Stimulated activated CD4-positive, alpha-beta T cell treated with anti-CD3 and anti-CD28 coated beads, Interleukin-12 subunit alpha, Interleukin-12 subunit beta, amount 100 ng/mL, for 24 hours (primary cell): ENCODE measurements at regions not wholly inside any gene's neighbourhood (a gene's known extent, or its start where the extent isn't known, plus 50 kb on each side); places are given as distances from the start of the nearest gene placed in this dataset.
"Not testable (repeated sequence)": the region's sequence is repeated elsewhere in the genome, so short reads cannot be mapped to it uniquely, and the experiment has no call there.

ENCODE experiments used
- DNase-seq, 2 experiments: peaks; one replicate each; pipeline ENCODE4 v3.0.0-alpha.2; 2020; ENCODE audit warnings: low read depth in 2 of 2

- no peak for DNase-seq
Measured at GRCh38 chr20:48490961-48491831, 336.6 kb downstream of the PREX1 start.

DNA sequence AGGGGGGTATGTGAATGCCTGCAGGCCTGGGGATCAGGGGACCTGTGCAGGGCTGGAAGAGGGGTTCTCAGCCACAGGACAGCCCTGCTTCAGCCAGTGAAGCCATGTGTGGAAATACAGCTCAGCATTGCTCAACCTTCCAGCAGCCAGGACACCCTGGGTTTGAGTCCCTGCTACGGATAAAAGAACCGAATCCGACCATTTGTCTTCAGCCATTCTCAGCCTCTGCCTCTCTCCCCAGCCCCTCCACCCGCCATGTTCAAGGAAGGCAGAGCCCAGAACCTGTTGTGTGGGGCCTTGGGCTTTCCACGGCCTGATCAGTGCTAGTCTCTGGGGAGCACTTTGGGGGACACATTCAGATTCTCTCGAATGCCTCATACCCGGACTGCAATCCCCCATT lies 337.5 kb downstream of the PREX1 start:
- DNase-seq, result not testable (repeated sequence)

GRCh38 chr20:48489656-48490055 lies 338.1 kb downstream of the PREX1 start:
- no peak for DNase-seq

DNA sequence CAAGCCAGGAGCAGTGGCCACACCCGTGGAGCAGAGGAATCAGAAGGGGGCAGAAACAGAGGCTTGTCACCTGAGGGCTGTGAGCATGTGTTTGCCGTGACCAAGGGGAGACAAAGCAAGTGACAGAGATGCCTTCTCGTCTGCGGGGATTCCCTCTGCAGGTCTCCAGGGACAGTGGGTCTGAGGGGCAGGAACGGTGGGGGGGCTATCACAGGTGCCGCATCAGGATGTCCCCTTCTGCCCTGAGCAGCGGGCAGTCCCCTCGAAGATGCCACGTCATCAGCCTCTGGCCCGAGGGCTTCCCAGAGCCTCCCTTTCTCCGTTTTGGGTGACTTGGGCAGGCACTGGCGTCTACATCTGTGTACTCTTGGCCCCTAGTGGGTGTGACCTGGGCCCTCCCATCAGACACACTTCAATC lies 338.7 kb downstream of the PREX1 start:
- no peak for DNase-seq

DNA sequence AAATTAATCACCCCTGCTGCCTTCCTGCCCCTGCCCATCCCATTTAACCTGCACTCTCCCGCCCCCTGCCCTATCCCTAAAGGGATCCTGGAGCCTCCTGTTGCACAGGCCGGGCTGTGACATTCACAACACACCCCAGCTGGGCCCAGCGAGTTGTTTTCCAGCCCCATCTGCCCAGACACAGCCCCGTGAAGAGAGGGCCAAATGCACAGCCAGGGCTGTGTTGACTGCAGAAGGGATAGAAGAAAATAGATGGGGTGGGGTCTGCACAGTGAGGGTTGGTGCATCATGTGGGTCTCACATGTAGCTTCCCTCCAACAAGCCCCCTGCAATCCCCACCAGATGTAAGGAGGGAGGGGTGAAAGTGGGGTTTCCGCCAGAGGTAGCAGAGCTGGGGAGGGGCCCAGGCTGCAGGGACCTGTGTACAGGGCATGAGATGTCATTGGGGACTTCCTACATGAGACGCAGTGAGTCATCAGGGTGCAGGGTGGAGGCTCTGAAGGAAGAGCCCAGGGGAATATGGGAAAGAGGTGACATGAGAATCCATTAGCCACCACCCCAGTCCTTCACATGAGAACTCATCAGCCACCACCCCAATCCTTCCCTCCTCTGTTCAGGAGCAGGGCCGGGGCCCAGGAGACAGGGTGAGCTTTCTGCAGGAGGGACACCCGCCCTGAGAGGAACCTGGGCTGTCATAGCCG lies 339.3 kb downstream of the PREX1 start:
- DNase-seq, result not testable (repeated sequence)

DNA sequence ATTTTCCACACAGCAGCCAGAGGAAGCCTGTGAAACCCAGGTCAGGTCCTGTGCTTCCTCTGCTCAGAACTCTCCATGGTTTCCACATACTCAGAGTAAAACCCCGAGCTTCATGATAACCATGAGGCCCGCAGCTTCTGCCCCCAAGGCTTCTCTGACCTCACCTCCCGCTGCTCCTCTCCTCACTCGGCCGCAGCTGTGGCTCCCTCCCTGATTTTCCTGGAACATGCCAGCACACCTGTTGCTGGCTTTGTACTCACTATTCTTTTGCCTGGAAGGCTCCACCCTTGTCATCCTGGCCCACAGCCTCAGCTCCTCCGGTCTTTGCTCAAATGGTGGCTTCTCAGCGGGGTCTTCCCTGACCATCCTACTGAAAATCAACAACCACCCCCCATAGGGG lies 341.7 kb downstream of the PREX1 start:
- DNase-seq, result no peak

GRCh38 chr20:48485153-48485552 lies 342.6 kb downstream of the PREX1 start:
- not testable (repeated sequence) for DNase-seq

- no peak for DNase-seq
Measured at GRCh38 chr20:48483334-48484066, 344.3 kb downstream of the PREX1 start.

GRCh38 chr20:48482790-48483189 lies 345.0 kb downstream of the PREX1 start:
- DNase-seq, result no peak

GRCh38 chr20:48480216-48480772 lies 347.5 kb downstream of the PREX1 start:
- no peak for DNase-seq

DNA sequence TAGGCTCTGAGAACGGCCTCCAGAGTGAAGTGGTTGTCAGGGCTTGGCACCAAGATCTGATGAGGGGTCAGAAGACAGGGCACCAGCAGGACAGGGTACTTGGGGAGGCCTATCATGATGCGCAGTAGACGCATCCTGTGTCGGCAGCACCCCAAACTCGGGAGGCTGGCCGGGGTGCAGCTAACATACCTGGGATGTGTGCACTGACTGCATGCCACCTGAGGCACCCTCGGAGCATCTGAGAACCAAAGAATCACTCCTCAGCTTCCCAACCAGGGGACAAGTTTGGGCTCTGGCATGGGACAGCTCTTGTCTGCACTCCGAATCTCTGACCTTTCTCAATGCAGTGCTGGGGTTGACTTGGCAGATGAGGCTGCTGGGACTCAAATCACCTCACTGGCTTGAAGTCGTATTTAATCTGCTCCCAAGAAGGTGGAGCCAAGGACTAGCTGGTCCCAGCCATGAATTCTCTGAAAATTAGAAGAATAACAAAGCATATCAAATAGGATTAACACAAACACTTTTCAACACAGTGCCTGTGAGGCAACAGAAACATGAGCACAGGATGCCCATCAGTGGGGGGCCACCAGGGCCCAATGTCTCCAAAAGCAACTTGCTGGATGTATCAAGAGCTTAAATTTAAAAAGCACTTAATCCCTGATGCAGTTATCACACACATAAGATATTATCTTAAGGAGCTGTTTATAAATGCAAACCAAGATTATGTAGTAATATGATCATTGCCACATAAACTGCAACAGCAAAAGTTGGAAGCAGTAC lies 348.8 kb downstream of the PREX1 start:
- DNase-seq, result no peak

DNA sequence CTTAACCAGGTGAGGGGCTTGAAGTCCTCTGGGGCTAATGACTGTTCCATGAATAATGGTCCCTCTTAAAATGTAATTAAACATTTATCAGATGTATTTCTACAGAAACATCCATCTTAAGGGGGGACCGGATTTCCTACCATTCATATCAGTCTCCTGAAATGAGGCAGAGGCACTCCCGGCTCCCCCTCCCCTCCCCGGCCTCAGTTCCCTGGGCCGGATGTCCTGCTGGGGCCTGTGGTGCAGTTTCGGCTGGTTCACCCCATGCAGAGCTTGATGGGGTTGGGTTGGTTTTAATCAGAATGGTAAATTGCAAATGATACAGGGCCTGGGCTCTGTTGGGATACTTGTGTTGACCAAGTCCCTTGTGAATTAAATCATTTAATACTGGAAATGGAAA lies 349.4 kb downstream of the PREX1 start:
- no peak for DNase-seq

DNA sequence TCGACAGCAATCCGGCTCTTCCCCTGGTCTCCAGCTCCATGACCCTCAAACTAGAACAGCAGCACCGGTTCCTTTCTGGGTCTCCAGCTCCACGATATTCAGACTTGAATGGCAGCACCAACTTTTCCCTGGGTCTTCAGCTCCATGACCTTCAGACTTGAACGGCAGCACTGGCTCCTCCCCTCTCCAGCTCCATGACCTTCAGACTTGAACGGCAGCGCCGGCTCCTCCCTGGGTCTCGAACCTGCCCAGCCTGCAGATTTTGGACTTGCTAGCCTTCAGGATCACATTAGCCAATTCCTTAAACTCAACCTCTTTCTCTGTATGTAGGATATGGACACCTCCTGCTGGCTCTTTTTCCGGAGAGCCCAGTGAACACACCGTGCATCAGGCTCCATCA lies 350.9 kb downstream of the PREX1 start:
- no peak for DNase-seq

- no peak for DNase-seq
Measured at GRCh38 chr20:48474022-48474421, 353.8 kb downstream of the PREX1 start.

GRCh38 chr20:48471759-48472408 lies 355.9 kb downstream of the PREX1 start:
- no peak for DNase-seq

DNA sequence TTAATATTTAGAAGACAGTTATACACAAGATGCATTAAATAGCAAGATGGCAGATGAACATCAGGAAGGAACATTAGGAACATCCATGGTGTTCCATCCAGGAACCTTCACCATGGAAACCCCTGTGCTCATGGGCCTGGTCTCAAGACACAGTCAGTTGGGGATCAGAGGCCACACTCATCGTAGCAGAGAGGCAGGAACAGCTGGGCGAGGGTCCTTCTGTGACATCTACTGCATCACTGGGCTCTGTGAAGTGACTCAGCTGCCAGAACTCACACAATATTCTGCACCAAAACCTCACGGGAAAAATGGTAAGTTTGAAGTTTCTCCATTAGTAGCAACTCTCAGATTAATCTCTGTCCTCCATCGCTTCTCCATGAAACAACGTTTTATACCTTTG lies 356.6 kb downstream of the PREX1 start:
- DNase-seq, result no peak

- no peak for DNase-seq
Measured at GRCh38 chr20:48470141-48470540, 357.7 kb downstream of the PREX1 start.

DNA sequence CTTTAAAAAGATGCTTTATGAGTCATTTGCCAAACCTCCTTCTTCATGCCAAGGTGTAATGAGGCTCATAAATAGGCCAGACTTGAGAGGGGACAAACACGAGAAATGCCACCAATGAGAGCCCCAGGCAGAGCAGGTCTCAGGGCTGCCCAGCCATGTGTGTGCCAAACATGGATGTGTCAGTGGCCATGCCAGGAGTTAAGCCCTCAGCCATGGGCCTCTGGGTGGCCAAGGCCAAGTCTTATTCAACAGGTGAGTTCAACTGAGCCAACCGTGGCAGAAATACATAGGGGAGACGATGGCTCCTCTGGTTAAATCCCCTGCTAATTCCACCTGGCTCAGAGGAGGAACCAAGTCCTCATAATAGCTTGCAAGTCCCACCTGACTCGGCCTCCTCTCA lies 358.8 kb downstream of the PREX1 start:
- no peak for DNase-seq

DNA sequence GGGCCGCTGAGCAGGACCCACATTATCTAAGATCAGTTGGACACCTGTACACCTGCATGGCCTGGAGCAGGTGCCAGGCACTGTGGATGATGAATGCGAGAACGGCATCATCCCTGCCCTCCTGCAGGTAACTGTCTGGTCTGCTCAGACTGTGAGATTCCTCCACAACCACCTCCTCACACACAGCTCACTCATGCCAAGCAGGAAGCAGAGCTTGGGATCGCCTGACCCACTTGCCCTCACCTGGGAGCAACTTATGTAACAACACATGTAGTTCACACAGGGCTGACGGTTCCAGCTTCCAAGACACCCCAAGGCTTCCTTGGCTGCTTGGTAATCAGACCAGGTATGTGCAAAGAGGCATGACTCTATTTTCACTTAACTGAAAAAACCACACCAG lies 359.2 kb downstream of the PREX1 start:
- no peak for DNase-seq

- DNase-seq, result no peak
Measured at GRCh38 chr20:48467622-48468021, 360.2 kb downstream of the PREX1 start.

DNA sequence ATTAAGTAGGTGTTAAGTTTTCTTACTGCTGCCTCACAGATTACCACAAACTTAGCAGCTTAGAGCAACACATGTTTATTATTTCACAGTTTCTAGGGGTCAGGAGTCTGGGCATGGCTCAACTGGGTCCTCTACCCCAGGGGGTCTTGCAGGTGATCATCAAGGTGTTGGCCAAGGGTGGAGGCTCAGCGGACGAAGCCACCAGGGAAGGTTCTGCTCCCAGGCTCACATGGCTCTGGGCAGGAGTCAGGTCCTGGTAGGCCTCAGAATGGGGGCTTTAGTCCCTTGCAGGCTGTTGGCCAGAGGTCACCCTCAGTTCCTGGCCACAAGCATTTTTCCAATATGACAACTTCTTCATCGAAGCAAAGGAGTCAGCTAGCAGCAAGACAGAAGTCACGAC lies 362.5 kb downstream of the PREX1 start:
- DNase-seq, result no peak
